ENCODE measurements at regions not wholly inside any gene's neighbourhood (a gene's known extent, or its start where the extent isn't known, plus 50 kb on each side); places are given as distances from the start of the nearest gene placed in this dataset.

DNA sequence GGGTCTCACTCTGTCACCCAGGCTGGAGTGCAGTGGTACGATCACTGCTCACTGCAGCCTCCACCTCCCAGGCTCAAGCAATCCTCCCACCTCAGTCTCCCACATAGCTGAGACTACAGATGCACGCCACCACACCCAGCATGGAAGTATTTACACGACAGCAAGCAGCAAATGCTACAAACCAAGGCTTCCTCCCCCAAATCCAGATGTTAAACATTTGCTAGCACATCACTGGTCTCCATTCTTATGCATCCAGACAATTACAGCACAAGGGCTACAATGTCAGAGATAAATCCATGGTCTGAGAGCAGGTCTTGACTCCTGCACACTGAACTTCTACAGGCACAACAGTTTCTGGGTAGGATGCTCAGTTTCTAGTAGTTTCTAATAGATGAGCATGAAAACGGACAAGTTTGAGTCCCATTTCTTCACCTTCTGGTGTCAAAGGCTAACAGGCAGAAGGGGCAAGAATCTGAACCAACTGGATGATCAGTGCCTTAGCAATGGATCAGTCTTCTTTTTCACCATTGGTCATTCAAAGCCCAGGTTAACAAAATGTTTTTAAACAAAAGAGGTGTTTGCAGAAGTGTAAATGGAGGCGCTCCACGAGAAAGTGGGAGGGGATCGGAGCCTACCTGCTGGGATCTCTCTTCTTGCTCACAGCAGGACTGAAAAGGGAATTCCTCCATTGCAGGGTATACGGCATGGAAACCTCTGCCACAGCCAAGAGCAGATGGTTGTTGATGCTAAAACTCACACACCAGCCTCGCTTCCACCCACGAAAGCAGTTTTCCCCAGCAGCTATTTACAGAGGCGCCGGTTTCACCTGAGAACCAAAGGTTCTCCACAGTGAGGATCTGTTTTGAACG, 135.0 kb upstream of the ARL4C start:
- DNase-seq, result no peak

DNA sequence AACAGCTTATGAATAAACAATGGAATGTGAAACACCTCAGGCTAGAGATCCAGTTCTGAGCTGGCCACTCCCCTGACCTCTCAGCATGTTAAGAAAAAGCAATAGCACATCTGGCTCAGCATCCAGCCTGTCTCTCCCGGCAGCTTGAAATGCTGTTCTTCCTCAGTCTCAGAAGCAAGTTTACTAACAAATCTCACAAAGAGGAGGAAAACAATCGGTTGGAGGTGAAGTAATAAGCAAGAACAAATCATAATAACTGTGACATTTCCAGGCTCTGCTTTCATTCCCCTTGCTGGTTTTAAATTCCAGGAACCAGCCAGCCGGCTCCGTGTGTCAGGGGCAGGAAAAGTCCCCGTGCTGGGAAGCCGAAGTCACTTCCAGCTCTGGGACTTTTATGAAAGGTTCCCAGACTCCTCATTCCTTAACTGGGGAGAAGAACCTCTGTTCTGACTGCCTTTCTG, 133.9 kb upstream of the ARL4C start:
- DNase-seq, result no peak

DNA sequence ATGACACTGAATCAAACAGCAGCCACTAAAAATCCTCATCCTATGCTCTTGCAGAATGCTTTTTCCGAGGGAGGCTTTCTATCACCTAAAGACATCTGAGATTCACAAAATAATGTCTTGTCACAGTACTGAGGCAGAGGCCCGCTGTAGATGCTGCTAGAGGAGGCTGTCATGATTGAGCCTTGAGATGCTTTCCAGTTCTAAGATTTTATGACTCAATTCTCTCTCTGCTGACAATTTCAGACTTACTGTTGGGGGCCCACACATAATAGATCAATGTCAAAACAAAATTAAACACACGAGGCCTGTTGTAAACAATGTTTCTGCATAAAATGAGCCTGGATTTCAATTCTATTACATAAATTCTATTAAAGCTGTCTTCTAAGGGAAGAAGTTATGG, 132.7 kb upstream of the ARL4C start:
- no peak for DNase-seq

DNA sequence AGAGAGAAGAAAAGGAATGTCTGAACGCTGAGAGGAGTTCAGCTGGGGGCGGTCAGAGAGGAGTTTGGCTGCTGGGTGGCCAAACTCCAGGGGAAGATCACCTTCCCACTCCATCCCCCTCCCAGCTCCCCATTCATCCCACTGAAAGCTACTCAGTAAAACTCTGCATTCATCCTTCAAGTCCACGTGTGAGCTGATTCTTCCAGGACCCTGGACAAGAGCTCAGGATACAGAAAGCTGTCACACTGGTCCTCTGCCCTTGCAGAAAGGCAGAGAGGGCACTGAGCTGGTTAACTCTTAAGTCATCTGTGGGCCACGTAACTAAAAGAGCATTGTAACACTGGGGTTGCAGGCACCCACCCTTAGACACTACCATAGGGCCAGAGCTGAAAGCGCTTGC, 132.1 kb upstream of the ARL4C start:
- DNase-seq, result no peak

DNA sequence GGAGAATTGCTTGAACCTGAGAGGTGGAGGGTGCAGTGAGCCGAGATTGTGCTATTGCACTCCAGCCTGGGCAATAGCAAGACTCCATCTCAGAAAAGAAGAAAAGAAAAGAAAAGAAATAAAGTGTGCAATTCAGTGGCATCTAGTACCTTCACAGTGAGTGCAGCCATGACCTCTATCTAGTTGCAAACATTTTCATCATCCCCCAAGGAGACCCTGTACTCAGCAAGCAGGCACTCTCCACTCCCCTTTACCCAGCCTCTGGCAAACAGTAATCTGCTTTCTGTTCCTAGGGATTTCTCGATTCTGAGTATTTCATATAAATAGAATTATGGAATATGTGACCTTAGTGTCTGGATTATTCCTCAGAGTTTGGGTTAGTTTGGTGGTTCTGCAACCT, 130.4 kb upstream of the ARL4C start:
- DNase-seq, result no peak

DNA sequence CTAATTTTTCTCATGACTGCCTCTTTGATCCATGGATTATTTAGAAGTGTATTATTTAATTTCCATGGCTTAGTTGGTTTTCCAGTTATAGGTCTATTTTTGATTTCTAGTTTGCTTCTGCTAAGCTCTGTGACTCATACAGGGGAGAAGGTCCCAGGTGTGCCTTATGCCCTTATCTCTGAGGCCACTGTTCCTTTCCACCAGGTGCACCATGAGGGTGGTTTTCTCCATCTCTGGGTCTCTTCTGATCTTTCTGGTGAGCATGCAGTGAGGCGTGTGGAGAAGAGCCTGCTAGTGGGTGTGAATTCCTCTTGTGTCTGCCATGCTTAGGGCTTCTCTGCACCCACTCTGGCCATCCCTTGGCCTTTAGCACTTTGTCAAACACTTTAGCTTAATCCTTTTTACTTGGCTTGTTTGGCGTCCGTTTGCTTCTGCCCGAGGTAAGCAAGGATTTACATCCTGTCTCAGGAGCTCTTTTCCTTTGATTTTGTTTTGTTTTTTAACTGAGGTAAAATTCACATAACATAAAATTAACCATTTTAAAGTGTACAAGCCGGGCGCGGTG, 129.8 kb upstream of the ARL4C start:
- no peak for DNase-seq

DNA sequence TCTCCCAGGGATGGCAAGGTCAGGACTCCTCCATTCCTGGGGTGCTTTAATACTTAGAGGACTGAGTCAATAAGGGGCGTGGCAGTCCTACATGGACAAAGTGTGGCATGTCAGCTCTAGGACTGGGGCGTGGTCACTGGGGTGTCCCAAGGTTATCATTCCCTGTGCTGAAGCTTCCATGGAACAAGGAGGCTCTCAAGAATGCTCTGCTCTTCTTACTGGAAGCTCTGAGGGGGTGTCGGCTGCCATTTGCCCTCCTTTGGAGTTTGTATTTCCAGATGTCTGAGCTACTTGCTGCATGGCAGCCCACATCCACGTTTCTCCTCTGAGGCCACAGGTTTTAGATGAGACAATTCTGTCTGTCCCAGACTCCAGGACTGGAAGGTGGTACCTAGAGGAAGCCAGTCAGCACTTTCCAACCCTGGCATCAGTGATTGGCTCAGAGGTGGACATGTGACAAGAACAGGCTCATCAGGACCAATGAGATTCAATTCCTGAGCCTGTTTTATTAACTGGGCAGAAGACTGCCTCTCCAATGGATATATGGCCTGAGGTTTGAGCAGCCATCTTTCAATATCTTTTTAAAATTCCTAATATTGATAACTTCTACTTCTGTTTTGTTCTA, 128.9 kb upstream of the ARL4C start:
- DNase-seq, result no peak

DNA sequence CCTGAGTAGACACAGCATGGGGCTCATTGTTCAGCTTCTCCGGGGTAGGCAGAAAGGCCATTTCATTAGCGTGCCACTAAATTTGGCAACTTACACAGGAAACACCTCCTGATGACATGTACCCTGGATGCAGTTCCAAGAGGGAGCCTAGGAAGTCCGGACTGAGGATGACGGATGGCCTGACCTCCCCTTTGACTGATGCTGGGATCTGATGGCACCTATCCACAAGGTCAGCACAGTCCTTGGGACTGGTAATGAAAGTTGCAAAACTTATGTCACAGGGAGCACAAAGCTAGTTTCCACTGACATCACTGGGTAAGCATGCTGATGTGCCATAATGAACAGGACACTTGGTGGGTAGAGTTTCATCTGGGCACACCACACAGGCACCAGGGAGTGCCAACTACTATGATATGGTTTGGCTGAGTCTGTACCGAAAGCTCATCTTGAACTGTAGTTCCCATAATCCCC, 126.7 kb upstream of the ARL4C start:
- no peak for DNase-seq

DNA sequence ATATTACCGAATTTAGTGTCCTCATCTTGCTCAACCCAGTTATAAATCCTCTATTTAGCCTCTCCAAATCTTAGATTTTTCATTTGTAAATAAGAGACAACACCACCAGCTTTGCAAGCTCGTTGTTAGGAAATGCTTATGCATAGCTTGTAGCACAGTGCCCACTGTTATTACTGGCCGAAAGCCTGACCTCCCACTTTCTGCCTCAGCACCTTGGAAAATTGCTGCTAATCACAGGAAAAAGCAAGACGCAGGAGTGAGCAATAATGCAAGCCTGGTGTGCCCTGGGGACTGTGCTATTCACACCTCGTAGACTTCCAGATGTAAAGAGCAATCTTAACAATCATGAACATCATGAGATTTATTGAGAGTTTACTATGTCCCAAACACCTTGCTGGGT, 124.2 kb upstream of the ARL4C start:
- no peak for DNase-seq

DNA sequence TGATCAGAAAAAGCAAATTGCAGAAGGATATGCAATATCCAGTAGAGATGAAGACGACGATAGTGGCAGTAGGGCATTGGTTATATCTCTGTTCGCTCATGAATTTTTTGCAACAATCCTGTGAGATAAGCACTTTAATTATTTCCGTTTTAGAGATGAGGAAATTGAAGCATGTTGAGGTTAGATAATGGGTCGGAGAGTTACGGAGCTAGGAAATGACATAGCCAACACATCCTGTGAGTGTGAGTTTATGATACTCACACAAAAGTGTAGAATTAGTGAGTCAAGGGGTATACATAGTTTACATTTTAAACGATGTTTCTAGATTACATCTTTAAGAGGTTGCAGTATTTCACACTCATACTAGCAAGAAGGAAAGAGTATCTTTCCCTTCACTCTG, 123.1 kb upstream of the ARL4C start:
- DNase-seq, result no peak

DNA sequence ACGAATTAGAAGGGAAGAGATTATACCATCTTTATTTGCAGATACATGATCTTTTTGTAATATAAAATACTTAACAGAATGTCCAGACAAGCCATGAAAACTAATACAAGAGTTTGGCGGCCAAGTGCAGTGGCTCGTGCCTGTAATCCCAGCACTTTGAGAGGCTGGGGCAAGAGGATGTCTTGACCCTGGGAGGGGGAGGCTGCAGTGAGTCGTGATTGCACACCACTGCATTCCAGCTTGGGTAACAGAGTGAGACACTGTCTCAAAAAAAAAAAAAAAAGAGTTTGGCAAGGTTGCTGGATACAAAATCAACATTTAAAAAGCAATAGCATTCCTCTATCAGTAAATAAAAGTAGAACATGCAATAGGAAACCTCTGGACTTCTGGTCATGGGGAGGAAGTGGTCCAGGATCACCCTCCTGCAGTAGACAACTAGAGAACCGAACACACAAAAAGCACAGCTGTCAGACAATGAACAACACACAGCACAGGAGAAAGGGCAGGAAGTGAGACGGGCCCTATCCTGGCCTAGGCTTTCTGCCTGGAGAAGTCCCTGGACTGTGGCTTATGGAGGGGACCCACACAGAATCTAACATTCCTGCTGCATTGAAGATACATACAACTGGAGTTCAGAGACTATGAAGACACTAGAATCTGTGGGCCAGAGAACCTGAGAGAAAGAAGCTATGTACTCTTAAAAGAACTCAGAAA, 118.9 kb upstream of the ARL4C start:
- no peak for DNase-seq

DNA sequence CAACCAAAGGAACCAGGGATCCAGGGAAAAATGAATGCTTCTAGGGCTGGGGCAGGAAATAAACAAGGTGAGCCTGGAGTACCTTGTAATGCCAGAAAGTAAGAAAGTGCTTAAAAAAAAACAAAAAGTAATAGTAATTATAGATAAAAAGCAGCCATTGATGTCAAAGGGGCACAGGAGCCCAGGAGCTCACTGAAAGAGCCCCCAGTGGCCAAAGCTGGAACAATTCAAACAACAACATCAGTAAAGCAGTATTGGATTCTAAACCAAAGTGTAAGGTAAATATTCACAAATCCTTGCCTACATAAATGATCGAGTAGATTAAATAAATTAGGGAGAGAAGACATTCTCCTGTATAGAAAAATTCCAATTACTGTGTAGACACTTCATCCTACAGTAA, 114.3 kb upstream of the ARL4C start:
- no peak for DNase-seq

DNA sequence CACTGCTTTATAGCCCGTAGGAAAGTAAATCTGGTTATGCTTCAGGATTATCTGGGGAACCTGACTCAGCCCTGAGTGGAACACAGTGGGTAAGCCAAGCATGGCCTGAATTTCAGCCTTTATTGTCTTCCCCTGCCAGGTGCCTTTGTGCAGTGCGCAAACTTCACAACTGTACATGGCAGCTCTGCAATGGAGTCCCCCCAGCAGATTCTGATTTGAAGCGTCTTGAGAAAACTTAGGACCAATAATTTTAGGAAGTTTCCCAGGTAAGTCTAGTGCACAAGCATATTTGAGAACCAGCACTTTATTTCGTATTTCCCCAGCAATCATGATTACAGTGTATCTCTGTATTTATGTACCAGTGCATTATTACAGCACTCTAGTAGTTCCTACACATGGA, 112.1 kb upstream of the ARL4C start:
- no peak for DNase-seq

DNA sequence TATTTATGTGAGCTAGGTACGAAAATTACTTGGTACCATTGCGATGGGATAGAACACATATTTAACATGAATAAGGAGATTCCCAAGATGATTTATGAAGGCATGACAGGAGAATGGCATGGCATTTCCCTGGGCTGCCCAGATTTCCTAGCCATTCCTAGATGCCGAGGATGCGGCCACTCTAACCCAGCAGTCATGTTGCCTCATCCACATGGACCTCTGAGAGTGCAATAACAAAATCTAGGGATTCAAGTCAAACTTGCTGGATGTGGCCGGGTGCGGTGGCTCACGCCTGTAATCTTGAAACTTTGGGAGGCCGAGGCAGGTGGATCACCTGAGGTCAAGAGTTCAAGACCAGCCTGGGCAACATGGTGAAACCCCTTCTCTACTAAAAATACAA, 110.8 kb upstream of the ARL4C start:
- no peak for DNase-seq

DNA sequence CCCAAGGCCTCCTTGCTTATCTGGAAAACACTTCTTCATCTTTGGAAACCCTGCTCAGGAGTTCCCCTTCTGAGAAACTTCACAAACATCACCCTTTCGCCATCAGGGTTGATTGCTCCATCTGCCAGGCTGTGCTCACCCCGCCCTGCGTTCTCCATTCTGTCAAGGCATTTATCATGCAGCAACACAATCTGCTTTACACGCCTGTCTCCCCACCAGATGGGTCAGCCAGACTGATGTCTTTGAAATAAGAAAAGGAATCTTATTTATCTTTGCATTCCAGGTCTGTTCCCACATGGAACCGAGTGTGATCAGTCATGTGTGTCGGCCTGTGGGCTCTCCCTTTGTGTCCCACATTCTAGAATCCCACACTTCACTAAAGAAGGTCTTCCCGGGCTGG, 110.0 kb upstream of the ARL4C start:
- DNase-seq, result no peak

DNA sequence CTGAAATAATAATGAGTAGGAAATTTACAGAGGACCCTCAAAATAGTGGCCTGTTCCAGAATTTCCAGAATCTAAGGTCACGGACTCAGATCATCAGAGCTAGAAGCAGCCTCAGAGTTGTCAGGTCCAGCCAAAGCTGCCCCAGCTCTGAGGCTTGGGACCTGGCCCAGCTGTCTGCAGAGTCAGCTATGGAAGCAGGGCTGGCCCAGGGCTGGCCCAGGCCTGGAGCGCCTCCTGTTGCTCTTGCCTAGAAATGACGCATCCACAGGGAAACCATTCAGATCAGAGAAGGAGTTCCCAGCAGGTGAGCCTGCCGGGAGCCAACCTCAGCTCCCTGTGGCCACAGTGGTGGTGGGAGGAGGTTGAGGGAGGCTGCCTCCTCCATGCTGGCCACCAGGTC, 106.7 kb upstream of the ARL4C start:
- DNase-seq, result no peak

DNA sequence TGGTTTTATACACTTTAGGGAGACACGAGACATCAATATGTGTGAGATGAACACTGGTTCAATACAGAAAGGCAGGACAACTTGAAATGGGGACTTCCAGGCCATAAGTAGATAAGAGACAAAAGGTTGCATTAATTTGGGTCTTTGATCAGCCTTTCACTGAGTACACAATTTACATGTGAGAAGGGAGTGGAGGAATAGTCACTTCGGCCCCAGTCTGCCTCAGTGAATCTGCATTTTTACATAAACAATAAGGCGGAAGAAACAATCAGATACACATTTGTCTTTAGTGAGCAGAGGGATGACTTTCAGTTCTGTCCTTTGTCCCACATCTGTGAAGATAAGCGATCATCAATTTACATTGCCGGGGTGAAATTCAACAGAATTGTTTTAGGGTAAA, 104.3 kb upstream of the ARL4C start:
- no peak for DNase-seq

DNA sequence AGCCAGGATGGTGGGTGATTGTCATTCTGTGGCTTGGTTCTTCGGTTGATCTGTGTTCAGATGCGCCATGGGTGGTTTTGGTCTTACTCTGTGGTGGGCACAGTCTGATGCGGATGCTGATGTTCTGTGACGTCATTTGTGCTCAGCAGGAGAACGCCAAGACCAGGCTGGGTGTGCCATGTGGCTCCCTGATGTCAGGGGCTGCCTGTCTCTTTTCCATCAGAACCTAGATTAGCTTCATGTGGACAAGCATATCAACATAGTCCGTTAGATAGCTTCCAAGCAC, 100.6 kb upstream of the ARL4C start:
- no peak for DNase-seq

DNA sequence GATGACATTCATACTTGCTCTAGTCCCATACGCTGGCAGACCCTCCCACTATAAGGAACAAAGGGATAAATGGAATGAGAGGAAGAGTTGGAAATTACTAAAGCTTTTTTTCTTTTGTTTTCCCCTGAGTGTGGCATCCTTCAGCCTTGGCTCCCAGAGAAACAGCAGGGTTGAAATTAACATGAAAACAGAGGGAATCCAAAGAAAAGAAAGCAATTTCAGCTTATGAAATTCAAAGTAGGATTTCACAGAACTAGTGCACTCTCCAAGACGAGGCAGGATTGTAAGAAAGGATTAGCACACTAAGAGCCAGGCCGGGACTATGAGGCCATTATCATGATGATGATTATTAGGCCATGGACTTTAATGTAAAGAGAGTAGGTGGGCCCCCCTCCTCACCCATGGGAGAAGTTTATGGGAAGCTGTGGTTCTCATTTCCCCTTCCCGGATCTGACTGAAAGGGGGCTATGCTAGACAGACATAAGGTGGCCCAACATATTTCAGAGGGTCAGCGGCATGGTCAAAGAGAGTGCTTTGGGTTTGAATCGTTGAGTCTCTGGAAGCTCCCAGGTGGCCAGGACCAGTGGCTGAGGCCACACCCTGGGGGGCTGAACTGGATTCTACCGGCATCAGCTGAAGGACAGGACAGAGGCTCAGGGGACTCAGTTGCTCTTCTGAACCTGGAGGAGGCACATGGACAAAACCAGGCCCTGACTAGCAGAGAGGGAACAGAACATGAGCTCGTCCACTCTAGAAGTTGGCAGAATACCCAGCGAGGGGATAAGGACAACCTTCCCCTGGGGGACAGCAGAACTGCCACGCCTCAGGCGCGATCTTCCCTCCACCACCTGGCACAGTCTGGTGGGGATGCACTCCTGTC, 100.1 kb upstream of the ARL4C start:
- DNase-seq, result no peak

DNA sequence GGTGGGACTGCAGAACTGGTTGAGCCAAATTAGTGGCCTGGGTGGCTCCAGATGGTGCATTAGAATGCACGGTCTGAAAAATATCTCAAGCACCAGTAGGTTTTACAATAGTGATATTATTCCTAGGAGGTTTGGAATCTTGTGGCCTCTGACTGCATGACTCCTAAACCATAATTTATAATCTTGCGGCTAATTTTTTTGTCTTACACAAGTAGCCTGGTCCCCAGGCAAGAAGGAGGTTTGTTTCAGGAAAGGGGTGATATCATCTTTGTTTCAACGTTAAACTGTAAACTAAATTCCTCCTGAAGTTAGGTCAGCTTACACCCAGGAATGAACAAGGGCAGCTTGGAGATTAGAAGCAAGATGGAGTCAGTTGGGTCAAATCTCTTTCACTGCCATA, 98.9 kb upstream of the ARL4C start:
- DNase-seq, result no peak

DNA sequence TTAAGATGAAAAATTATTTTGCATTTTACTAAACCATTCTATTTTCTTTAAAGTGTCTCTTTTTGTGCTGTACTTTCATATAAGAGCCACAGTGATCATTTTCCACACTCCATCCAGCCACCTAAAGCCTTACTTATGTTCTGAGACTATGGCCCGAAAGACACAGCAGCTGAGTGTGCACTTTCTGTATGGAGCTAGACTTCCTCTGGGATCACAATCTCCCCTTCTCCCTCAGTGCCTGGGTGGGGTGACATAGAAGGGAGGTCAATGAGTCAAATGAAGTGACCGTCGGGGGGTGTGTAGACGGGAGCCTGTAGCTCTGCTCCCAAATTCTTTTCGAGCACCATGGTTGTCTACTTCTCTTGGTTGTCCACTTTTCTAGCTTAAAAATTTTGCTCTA, 97.8 kb upstream of the ARL4C start:
- no peak for DNase-seq

DNA sequence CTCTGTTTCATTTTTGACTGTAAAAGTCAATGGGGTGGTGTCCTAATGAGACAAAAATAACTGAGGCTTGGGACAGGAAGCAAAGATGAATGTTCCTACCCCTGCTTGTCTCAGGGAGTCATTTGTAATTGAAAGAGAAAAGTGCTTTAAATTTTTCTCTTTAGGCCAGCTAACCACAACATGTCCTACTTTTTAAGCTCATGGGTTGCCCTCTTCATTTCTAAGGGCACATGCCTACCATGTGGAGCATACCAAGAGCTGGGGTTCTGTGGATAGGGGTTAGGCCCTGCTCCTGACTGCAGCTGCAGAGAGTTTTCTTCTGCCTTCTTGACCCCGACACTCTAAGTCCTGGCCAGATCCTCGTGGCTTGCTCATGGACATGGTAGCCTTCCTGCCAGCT, 96.8 kb upstream of the ARL4C start:
- DNase-seq, result no peak

DNA sequence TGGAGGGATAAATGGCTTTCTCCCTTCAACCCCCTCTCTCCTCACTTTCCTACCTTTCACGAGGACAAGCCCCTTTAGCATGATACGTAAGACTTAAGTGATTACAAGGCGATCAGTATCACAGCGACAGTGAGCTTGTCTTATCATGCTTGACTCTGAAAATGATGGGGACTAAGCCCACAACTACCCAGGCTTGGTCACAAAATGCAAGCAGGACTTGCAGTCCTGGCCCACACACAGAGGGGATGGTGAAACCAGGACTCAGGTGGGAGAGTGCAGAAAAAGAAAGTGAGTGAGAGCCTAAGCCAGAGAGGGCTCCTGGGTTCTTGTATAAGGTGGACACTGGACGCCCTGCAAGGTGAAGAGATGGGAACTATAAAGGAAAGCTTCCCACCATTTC, 95.7 kb upstream of the ARL4C start:
- no peak for DNase-seq

Data from CD4-positive, alpha-beta T cell treated with Interleukin-6 for 4 hours (primary cell).